ENCODE measurements at regions not wholly inside any gene's neighbourhood (a gene's known extent, or its start where the extent isn't known, plus 50 kb on each side); places are given as distances from the start of the nearest gene placed in this dataset.

DNA sequence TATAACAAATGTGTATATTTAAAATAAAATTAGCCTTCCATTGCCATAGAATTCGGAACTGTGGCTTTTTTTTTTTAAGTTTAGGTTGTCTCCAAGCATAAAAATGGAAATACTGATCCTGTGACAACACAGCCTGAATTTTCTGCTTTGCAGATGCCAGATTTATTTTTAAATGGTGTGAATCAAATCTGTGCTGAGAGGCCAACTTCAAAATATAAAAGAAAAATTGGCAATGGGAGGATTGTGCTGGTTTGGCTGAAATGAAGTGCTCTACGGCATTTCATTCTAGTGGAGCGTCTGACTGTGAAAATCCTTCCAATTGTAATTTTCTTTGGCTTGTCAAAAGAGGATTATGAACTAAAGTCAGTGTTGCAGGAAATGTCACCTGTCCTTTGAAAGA lies 580.3 kb upstream of the ZFP42 start:
- Mint-ChIP-seq H3K27me3 (ENCODE audit: insufficient read depth, low read depth) (no peaks in the 10 kb centered on the region), H3K27ac (no peak overlapping the region), H3K36me3 (no peaks in the 10 kb centered on the region), H3K4me3 (no peak overlapping the region), H3K4me1 (no peaks in the 10 kb centered on the region), H3K9me3 (no peaks in the 10 kb centered on the region)
- H3F3A ChIP-seq (ENCODE audit: low read depth) = no peaks in the 10 kb centered on the region
- H3K27me3 ChIP-seq = no peaks in the 10 kb centered on the region
- H3K36me3 ChIP-seq = no peaks in the 10 kb centered on the region
- H3K4me3 ChIP-seq = no peak overlapping the region
- no peak for TF ChIP-seq EZH2 (IDR thresholded peaks at IDR 0.05)
- TF ChIP-seq, protein P1, sequence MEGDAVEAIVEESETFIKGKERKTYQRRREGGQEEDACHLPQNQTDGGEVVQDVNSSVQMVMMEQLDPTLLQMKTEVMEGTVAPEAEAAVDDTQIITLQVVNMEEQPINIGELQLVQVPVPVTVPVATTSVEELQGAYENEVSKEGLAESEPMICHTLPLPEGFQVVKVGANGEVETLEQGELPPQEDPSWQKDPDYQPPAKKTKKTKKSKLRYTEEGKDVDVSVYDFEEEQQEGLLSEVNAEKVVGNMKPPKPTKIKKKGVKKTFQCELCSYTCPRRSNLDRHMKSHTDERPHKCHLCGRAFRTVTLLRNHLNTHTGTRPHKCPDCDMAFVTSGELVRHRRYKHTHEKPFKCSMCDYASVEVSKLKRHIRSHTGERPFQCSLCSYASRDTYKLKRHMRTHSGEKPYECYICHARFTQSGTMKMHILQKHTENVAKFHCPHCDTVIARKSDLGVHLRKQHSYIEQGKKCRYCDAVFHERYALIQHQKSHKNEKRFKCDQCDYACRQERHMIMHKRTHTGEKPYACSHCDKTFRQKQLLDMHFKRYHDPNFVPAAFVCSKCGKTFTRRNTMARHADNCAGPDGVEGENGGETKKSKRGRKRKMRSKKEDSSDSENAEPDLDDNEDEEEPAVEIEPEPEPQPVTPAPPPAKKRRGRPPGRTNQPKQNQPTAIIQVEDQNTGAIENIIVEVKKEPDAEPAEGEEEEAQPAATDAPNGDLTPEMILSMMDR (IDR thresholded peaks at IDR 0.05) = no peak
- TF ChIP-seq EZH2phosphoT487 (IDR thresholded peaks at IDR 0.05) = no peak
- H3K79me2 ChIP-seq (ENCODE audit: low read depth) = no peaks in the 10 kb centered on the region
- no peak overlapping the region for H3K9ac ChIP-seq
- no peak overlapping the region for H3K27ac ChIP-seq
- H4K20me1 ChIP-seq (ENCODE audit: low read depth) = no peaks in the 10 kb centered on the region
- H3K4me2 ChIP-seq = no peak overlapping the region
- DNase-seq (ENCODE audit: low spot score) = no peak
- no peaks in the 10 kb centered on the region for H3K9me3 ChIP-seq (ENCODE audit: low read depth)
- no peak overlapping the region for H2AFZ ChIP-seq (replicated peaks)
- H3K4me1 ChIP-seq = no peaks in the 10 kb centered on the region

DNA sequence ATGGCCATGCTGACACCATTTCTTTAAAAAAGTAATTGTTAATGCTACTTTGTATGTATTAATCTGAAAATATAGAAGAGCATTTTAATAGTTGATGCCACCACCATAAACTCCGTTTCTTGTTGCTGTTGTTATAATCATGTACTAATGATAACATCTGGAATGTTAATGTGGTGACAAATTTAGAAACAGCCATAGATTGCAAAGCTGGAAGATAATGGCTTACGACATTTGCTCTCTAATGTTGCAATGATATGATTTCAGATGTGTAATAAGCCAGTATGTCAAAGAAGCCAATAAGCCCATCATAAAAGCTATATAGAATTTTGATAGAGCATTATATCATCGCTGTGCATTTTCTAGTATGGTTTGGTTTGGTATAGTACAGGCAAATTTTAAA lies 579.4 kb upstream of the ZFP42 start:
- no peak overlapping the region for H3K27ac Mint-ChIP-seq
- Histone ChIP-seq H3K27me3 (no peaks in the 10 kb centered on the region), H3K79me2 (ENCODE audit: low read depth) (no peaks in the 10 kb centered on the region), H3K27ac (no peak overlapping the region), H3K9ac (no peak overlapping the region), H3F3A (ENCODE audit: low read depth) (no peaks in the 10 kb centered on the region), H3K4me1 (no peaks in the 10 kb centered on the region), H3K4me2 (no peak overlapping the region), H3K4me3 (no peak overlapping the region), H3K9me3 (ENCODE audit: low read depth) (no peaks in the 10 kb centered on the region), H3K36me3 (no peaks in the 10 kb centered on the region), H4K20me1 (ENCODE audit: low read depth) (no peaks in the 10 kb centered on the region), H2AFZ (replicated peaks) (no peak overlapping the region)
- no peaks in the 10 kb centered on the region for H3K27me3 Mint-ChIP-seq (ENCODE audit: insufficient read depth, low read depth)
- H3K4me1 Mint-ChIP-seq = no peaks in the 10 kb centered on the region
- H3K4me3 Mint-ChIP-seq = no peak overlapping the region
- DNase-seq (ENCODE audit: low spot score) = no peak
- TF ChIP-seq EZH2phosphoT487 (IDR thresholded peaks at IDR 0.05) = no peak
- no peak for TF ChIP-seq EZH2 (IDR thresholded peaks at IDR 0.05)
- TF ChIP-seq, protein P1 (IDR thresholded peaks at IDR 0.05) = no peak
- no peaks in the 10 kb centered on the region for H3K9me3 Mint-ChIP-seq
- H3K36me3 Mint-ChIP-seq = no peaks in the 10 kb centered on the region

DNA sequence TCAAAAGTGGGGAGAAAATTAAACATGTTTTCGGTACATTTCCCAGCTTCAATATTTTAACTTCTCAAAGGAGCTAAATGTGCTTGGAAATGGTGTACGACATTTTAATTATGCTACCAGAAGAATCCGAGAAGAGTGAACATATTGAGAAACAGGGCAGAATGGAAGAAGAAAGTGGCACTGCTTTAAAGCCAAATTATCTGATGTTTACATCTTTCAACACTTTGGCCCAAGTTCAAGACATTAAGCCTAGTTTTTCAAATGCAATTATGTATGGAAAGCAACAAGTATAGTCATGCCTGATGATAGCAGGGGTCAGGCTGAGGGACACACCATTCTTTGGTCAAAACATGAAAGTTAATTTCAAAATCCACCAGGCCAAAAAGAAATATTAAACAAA lies 577.9 kb upstream of the ZFP42 start:
- DNase-seq (ENCODE audit: low spot score) = no peak
- Mint-ChIP-seq H3K9me3 (no peaks in the 10 kb centered on the region), H3K27me3 (ENCODE audit: insufficient read depth, low read depth) (no peaks in the 10 kb centered on the region), H3K4me1 (no peaks in the 10 kb centered on the region), H3K36me3 (no peaks in the 10 kb centered on the region), H3K4me3 (no peak overlapping the region), H3K27ac (no peak overlapping the region)
- Histone ChIP-seq H3K27me3 (no peaks in the 10 kb centered on the region), H4K20me1 (ENCODE audit: low read depth) (no peaks in the 10 kb centered on the region), H3K27ac (no peak overlapping the region), H3K4me2 (no peak overlapping the region), H3K79me2 (ENCODE audit: low read depth) (no peaks in the 10 kb centered on the region), H3K9ac (no peak overlapping the region), H3K4me1 (no peaks in the 10 kb centered on the region), H3K4me3 (no peak overlapping the region), H3K36me3 (no peaks in the 10 kb centered on the region), H3K9me3 (ENCODE audit: low read depth) (no peaks in the 10 kb centered on the region), H3F3A (ENCODE audit: low read depth) (no peaks in the 10 kb centered on the region), H2AFZ (replicated peaks) (no peak overlapping the region)
- TF ChIP-seq EZH2 (IDR thresholded peaks at IDR 0.05) (no peak), EZH2phosphoT487 (IDR thresholded peaks at IDR 0.05) (no peak)
- TF ChIP-seq, protein P1 (IDR thresholded peaks at IDR 0.05) = no peak

DNA sequence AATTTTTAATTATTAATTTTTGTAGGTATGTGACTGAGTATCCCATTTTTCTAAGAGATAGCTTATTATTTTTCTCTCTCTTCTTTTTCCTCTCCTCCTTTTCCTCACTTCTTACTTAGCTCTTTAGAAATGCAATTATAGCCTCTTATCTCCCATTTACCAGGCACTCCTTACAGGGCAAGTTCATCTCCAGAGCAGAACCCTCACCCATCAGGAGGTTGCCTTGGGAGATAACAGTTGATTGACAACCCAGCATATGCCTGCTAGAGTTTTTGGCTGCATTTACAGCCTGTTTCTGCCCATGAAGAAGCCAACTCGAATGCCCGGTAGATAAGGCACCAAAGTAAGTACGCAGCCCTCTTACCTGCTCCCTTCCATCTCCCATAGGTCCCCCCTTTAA lies 572.9 kb upstream of the ZFP42 start:
- H3K9me3 ChIP-seq (ENCODE audit: low read depth) = no peaks in the 10 kb centered on the region
- no peaks in the 10 kb centered on the region for H3K4me1 ChIP-seq
- Mint-ChIP-seq H3K4me1 (no peaks in the 10 kb centered on the region), H3K27ac (no peak overlapping the region), H3K36me3 (no peaks in the 10 kb centered on the region), H3K9me3 (no peaks in the 10 kb centered on the region), H3K27me3 (ENCODE audit: insufficient read depth, low read depth) (peaks cover 2% of the 10 kb centered on the region), H3K4me3 (no peak overlapping the region)
- H3K4me2 ChIP-seq = no peak overlapping the region
- no peaks in the 10 kb centered on the region for H3K36me3 ChIP-seq
- no peaks in the 10 kb centered on the region for H3K27me3 ChIP-seq
- no peak overlapping the region for H2AFZ ChIP-seq (replicated peaks)
- no peak overlapping the region for H3K9ac ChIP-seq
- DNase-seq (ENCODE audit: low spot score) = no peak
- no peak overlapping the region for H3K4me3 ChIP-seq
- no peak for TF ChIP-seq EZH2 (IDR thresholded peaks at IDR 0.05)
- TF ChIP-seq EZH2phosphoT487 (IDR thresholded peaks at IDR 0.05) = no peak
- TF ChIP-seq, protein P1 (IDR thresholded peaks at IDR 0.05) = no peak
- no peaks in the 10 kb centered on the region for H3F3A ChIP-seq (ENCODE audit: low read depth)
- H3K27ac ChIP-seq = no peak overlapping the region
- H3K79me2 ChIP-seq (ENCODE audit: low read depth) = no peaks in the 10 kb centered on the region
- H4K20me1 ChIP-seq (ENCODE audit: low read depth) = no peaks in the 10 kb centered on the region

Data from neural progenitor cell (in vitro differentiated cells).